ENCODE measurements at regions not wholly inside any gene's neighbourhood (a gene's known extent, or its start where the extent isn't known, plus 50 kb on each side); places are given as distances from the start of the nearest gene placed in this dataset.
A peak's percentile ranks its signal among the peaks of the same experiment; 100 is the strongest.

GRCh38 chr21:31537872-31538576, 121.5 kb upstream of the SOD1 start:
- Histone ChIP-seq H3K27me3 (no peaks in the 10 kb centered on the region), H4K20me1 (peaks cover 0 to 18% (median 0%) of the 10 kb centered on the region in 11 experiments; a peak in 2 of 22 replicates), H3K4me3 (no peak overlapping the region), H3K4me1 (no peaks in the 10 kb centered on the region), H3K27ac (no peak overlapping the region), H3K9ac (no peak overlapping the region), H3K36me3 (peaks cover 0 to 15% (median 10%) of the 10 kb centered on the region in 11 experiments; a peak in 12 of 22 replicates), H3K9me3 (replicated peaks in 1 of 11) (no peaks in the 10 kb centered on the region), H3K4me2 (no peak overlapping the region)
- no peak for TF ChIP-seq Cebpa-rat (IDR thresholded peaks at IDR 0.05)

GRCh38 chr21:31536138-31536537, 123.4 kb upstream of the SOD1 start:
- Histone ChIP-seq H3K4me3 (no peak overlapping the region), H4K20me1 (peaks cover 0 to 10% (median 0%) of the 10 kb centered on the region in 11 experiments; a peak in 1 of 22 replicates), H3K36me3 (peaks cover 0 to 15% (median 7%) of the 10 kb centered on the region in 11 experiments; a peak in 12 of 22 replicates), H3K27ac (no peak overlapping the region), H3K4me1 (no peaks in the 10 kb centered on the region), H3K9me3 (replicated peaks in 1 of 11) (no peaks in the 10 kb centered on the region), H3K9ac (no peak overlapping the region), H3K27me3 (no peaks in the 10 kb centered on the region), H3K4me2 (no peak overlapping the region)
- TF ChIP-seq Cebpa-rat (IDR thresholded peaks at IDR 0.05) = no peak

GRCh38 chr21:31531967-31532366, 127.5 kb upstream of the SOD1 start:
- Histone ChIP-seq H3K4me3 (no peak overlapping the region), H3K4me2 (no peak overlapping the region), H3K4me1 (peaks cover 0 to 4% (median 0%) of the 10 kb centered on the region in 10 experiments; a peak in 2 of 20 replicates), H3K27me3 (no peaks in the 10 kb centered on the region), H3K9ac (no peak overlapping the region), H3K9me3 (replicated peaks in 1 of 11) (no peaks in the 10 kb centered on the region), H3K27ac (no peak overlapping the region), H3K36me3 (peaks cover 0 to 12% (median 5%) of the 10 kb centered on the region in 11 experiments; a peak in 12 of 22 replicates), H4K20me1 (peaks cover 0 to 13% (median 0%) of the 10 kb centered on the region in 11 experiments; a peak in 3 of 22 replicates)
- no peak for TF ChIP-seq Cebpa-rat (IDR thresholded peaks at IDR 0.05)

- H4K20me1 ChIP-seq = peaks cover 0 to 13% (median 0%) of the 10 kb centered on the region in 11 experiments; a peak in 3 of 22 replicates
- no peak overlapping the region for H3K4me3 ChIP-seq
- H3K9ac ChIP-seq = no peak overlapping the region
- no peak for TF ChIP-seq Cebpa-rat (IDR thresholded peaks at IDR 0.05)
- H3K27ac ChIP-seq = no peak overlapping the region
- peaks cover 0 to 5% (median 0%) of the 10 kb centered on the region in 11 experiments; a peak in 4 of 22 replicates for H3K36me3 ChIP-seq
- peaks cover 0 to 13% (median 0%) of the 10 kb centered on the region in 10 experiments; a peak in 6 of 20 replicates for H3K4me1 ChIP-seq
- no peaks in the 10 kb centered on the region for H3K27me3 ChIP-seq
- no peaks in the 10 kb centered on the region for H3K9me3 ChIP-seq (replicated peaks in 1 of 11)
- H3K4me2 ChIP-seq = no peak overlapping the region
Observed at GRCh38 chr21:31530897-31531705, 128.4 kb upstream of the SOD1 start.

- H3K27me3 ChIP-seq = no peaks in the 10 kb centered on the region
- H3K4me3 ChIP-seq = no peak overlapping the region
- no peaks in the 10 kb centered on the region for H3K9me3 ChIP-seq (replicated peaks in 1 of 11)
- peaks cover 0 to 13% (median 0%) of the 10 kb centered on the region in 11 experiments; a peak in 3 of 22 replicates for H4K20me1 ChIP-seq
- H3K36me3 ChIP-seq = peaks cover 0 to 5% (median 0%) of the 10 kb centered on the region in 11 experiments; a peak in 2 of 22 replicates
- no peak overlapping the region for H3K4me2 ChIP-seq
- TF ChIP-seq Cebpa-rat (IDR thresholded peaks at IDR 0.05) = no peak
- H3K4me1 ChIP-seq = peaks cover 0 to 17% (median 0%) of the 10 kb centered on the region in 10 experiments; a peak in 6 of 20 replicates
- H3K9ac ChIP-seq = no peak overlapping the region
- no peak overlapping the region for H3K27ac ChIP-seq
Observed at GRCh38 chr21:31530364-31530763, 129.1 kb upstream of the SOD1 start.

- Histone ChIP-seq H3K27me3 (no peaks in the 10 kb centered on the region), H3K36me3 (peaks cover 0 to 7% (median 0%) of the 10 kb centered on the region in 11 experiments; a peak in 2 of 22 replicates), H3K9ac (no peak overlapping the region), H3K4me3 (no peak overlapping the region), H3K27ac (no peak overlapping the region), H3K4me2 (no peak overlapping the region), H3K9me3 (replicated peaks in 1 of 11) (no peaks in the 10 kb centered on the region), H3K4me1 (peaks cover 0 to 17% (median 0%) of the 10 kb centered on the region in 10 experiments; a peak in 6 of 20 replicates), H4K20me1 (peaks cover 0 to 14% (median 0%) of the 10 kb centered on the region in 11 experiments; a peak in 3 of 22 replicates)
- TF ChIP-seq Cebpa-rat (IDR thresholded peaks at IDR 0.05) = no peak
Observed at GRCh38 chr21:31529406-31529805, 130.1 kb upstream of the SOD1 start.

- TF ChIP-seq Cebpa-rat (IDR thresholded peaks at IDR 0.05) = no peak
- H3K27ac ChIP-seq = no peak overlapping the region
- peaks cover 0 to 17% (median 0%) of the 10 kb centered on the region in 10 experiments; a peak in 6 of 20 replicates for H3K4me1 ChIP-seq
- H3K9ac ChIP-seq = no peak overlapping the region
- H3K4me3 ChIP-seq = no peak overlapping the region
- no peaks in the 10 kb centered on the region for H3K9me3 ChIP-seq (replicated peaks in 1 of 11)
- no peaks in the 10 kb centered on the region for H3K27me3 ChIP-seq
- H4K20me1 ChIP-seq = peaks cover 0 to 15% (median 0%) of the 10 kb centered on the region in 11 experiments; a peak in 4 of 22 replicates
- H3K36me3 ChIP-seq = peaks cover 0 to 4% (median 0%) of the 10 kb centered on the region in 11 experiments; a peak in 2 of 22 replicates
- peak overlapping the region in 2 of 11 experiments; percentile 12 to 40; a peak in 4 of 22 replicates for H3K4me2 ChIP-seq
Observed at GRCh38 chr21:31526040-31526439, 133.5 kb upstream of the SOD1 start.

- no peak overlapping the region for H3K4me2 ChIP-seq
- H3K27ac ChIP-seq = no peak overlapping the region
- no peaks in the 10 kb centered on the region for H3K27me3 ChIP-seq
- H3K9ac ChIP-seq = no peak overlapping the region
- H4K20me1 ChIP-seq = peaks cover 0 to 19% (median 0%) of the 10 kb centered on the region in 11 experiments; a peak in 3 of 22 replicates
- no peak for TF ChIP-seq Cebpa-rat (IDR thresholded peaks at IDR 0.05)
- H3K4me1 ChIP-seq = peaks cover 0 to 17% (median 0%) of the 10 kb centered on the region in 10 experiments; a peak in 6 of 20 replicates
- 0 out of 22 replicates have a peak, but pooled peaks cover 0 to 6% (median 0%) of the 10 kb centered on the region in 11 experiments for H3K9me3 ChIP-seq (replicated peaks in 1 of 11)
- H3K4me3 ChIP-seq = no peak overlapping the region
- H3K36me3 ChIP-seq = 0 out of 22 replicates have a peak, but pooled peaks cover 0 to 4% (median 0%) of the 10 kb centered on the region in 11 experiments
Observed at GRCh38 chr21:31524140-31524539, 135.4 kb upstream of the SOD1 start.

Measured in BLaER1 treated with 17β-estradiol and CSF1 and Interleukin-3, amounts not matched to agents 10 nM and 100 nM (cell line).